CD14-positive monocyte (primary cell): ENCODE measurements at regions not wholly inside any gene's neighbourhood (a gene's known extent, or its start where the extent isn't known, plus 50 kb on each side); places are given as distances from the start of the nearest gene placed in this dataset.

ENCODE experiments used
- DNase-seq, 3 donors: peaks; one replicate each; pipeline ENCODE4 v3.0.0-alpha.2; 2011 to 2022
- H2AFZ ChIP-seq: 2 replicates; pipeline ENCODE4 v1.6.0; 2012; ENCODE audit warnings: mild to moderate bottlenecking, low read depth, low read length, inconsistent platforms; ENCODE audit not compliant: insufficient read depth, poor library complexity, severe bottlenecking
- H3K27ac ChIP-seq, 2 donors: 1 replicate in 1 of 2; 2 replicates in 1 of 2; pipeline ENCODE4 v1.5.1; 2012 to 2013; ENCODE audit warnings: low read length in 2 of 2, control low read depth in 1 of 2, inconsistent platforms in 1 of 2, low read depth in 1 of 2, mild to moderate bottlenecking in 1 of 2
- H3K27me3 ChIP-seq, 2 donors: one replicate each; pipeline versions ENCODE4 v1.6.0 to v1.6.1; 2011 to 2013; ENCODE audit warnings: low read length in 2 of 2; ENCODE audit not compliant: control insufficient read depth in 2 of 2, insufficient read depth in 2 of 2
- H3K36me3 ChIP-seq, 2 donors: replicated peaks in 1 of 2; 1 replicate in 1 of 2; 2 replicates in 1 of 2; pipeline versions ENCODE4 v1.5.1 to v1.6.1; 2012 to 2013; ENCODE audit warnings: low read length in 2 of 2, control low read depth in 1 of 2, inconsistent platforms in 1 of 2, mild to moderate bottlenecking in 1 of 2; ENCODE audit not compliant: insufficient read depth in 2 of 2, control insufficient read depth in 1 of 2
- H3K4me1 ChIP-seq, 2 donors: 1 replicate in 1 of 2; 2 replicates in 1 of 2; pipeline versions ENCODE4 v1.5.1 to v1.6.1; 2012 to 2013; ENCODE audit warnings: low read length in 2 of 2, control low read depth in 1 of 2, inconsistent platforms in 1 of 2, mild to moderate bottlenecking in 1 of 2, moderate library complexity in 1 of 2; ENCODE audit not compliant: insufficient read depth in 2 of 2, control insufficient read depth in 1 of 2
- H3K4me2 ChIP-seq: replicated peaks from 2 replicates; pipeline ENCODE3; 2012; ENCODE audit warnings: low read length, moderate library complexity, mild to moderate bottlenecking; ENCODE audit not compliant: poor library complexity, severe bottlenecking; ENCODE audit errors: extremely low read depth
- H3K4me3 ChIP-seq, 3 experiments: fragments of 200-600 bp in 1 of 3; sonication (generic) in 1 of 3; replicated peaks in 1 of 3; 1 replicate in 2 of 3; 2 replicates in 1 of 3; pipeline ENCODE4 v1.5.1; 2011 to 2013; ENCODE audit warnings: low read length in 3 of 3, mild to moderate bottlenecking in 3 of 3, control low read depth in 2 of 3, low read depth in 2 of 3, inconsistent platforms in 1 of 3, moderate library complexity in 1 of 3
- H3K79me2 ChIP-seq: 2 replicates; pipeline ENCODE4 v1.6.0; 2012; ENCODE audit warnings: mild to moderate bottlenecking, control low read depth, inconsistent platforms, low read length, moderate library complexity; ENCODE audit not compliant: insufficient read depth
- H3K9ac ChIP-seq: 2 replicates; pipeline ENCODE4 v1.6.0; 2017; ENCODE audit warnings: low read length, mild to moderate bottlenecking; ENCODE audit not compliant: insufficient read depth, poor library complexity, severe bottlenecking
- H3K9me3 ChIP-seq, 2 donors: replicated peaks in 1 of 2; 1 replicate in 1 of 2; 2 replicates in 1 of 2; pipeline versions ENCODE4 v1.5.1 to v1.6.1; 2012 to 2013; ENCODE audit warnings: low read length in 2 of 2, control low read depth in 1 of 2; ENCODE audit not compliant: control insufficient read depth in 1 of 2, insufficient read depth in 1 of 2
- H4K20me1 ChIP-seq: 2 replicates; pipeline ENCODE4 v1.6.0; 2012; ENCODE audit warnings: mild to moderate bottlenecking, low read length, control low read depth, moderate library complexity; ENCODE audit not compliant: insufficient read depth
- H3K27ac Mint-ChIP-seq, 7 donors: one replicate each; pipeline ENCODE4 v1.8.0; 2020; ENCODE audit warnings: mild to moderate bottlenecking in 7 of 7, mixed read lengths in 7 of 7, moderate library complexity in 6 of 7, inconsistent platforms in 2 of 7
- H3K27me3 Mint-ChIP-seq, 3 donors: one replicate each; pipeline ENCODE4 v1.8.0; 2021 to 2022; ENCODE audit warnings: low read depth in 3 of 3, mild to moderate bottlenecking in 3 of 3, mixed read lengths in 3 of 3, moderate library complexity in 3 of 3, inconsistent platforms in 1 of 3
- H3K36me3 Mint-ChIP-seq, 2 donors: one replicate each; pipeline ENCODE4 v1.8.0; 2020; ENCODE audit warnings: mixed read lengths in 2 of 2, inconsistent platforms in 1 of 2, mild to moderate bottlenecking in 1 of 2
- H3K4me1 Mint-ChIP-seq: one replicate; pipeline ENCODE4 v1.8.0; 2020; ENCODE audit warnings: mild to moderate bottlenecking, mixed read lengths
- H3K4me3 Mint-ChIP-seq, 2 donors: one replicate each; pipeline ENCODE4 v1.8.0; 2020; ENCODE audit warnings: mild to moderate bottlenecking in 2 of 2, mixed read lengths in 2 of 2, moderate library complexity in 1 of 2
- H3K9me3 Mint-ChIP-seq, 7 donors: one replicate each; pipeline ENCODE4 v1.8.0; 2020 to 2022; ENCODE audit warnings: mixed read lengths in 7 of 7, mild to moderate bottlenecking in 6 of 7, moderate library complexity in 6 of 7, inconsistent platforms in 2 of 7
- WGBS: methylation state at CpG from one replicate; pipeline ENCODE4 v1.1.5; 2013; ENCODE audit warnings: missing lambda C conversion rate; ENCODE audit not compliant: insufficient coverage; 5-methylcytosine and 5-hydroxymethylcytosine counted together
- intact Hi-C, 2 donors: fragments of 100-400 bp; cut with micrococcal nuclease; formaldehyde crosslinking; loops; one replicate each; pipeline versions ENCODE4 v1.15.0 to v1.15.1; 2023
- TF ChIP-seq, protein P1 (sequence below): fragments of 200-600 bp; IDR thresholded peaks from one replicate; pipeline ENCODE4 v1.8.0; 2022; ENCODE audit warnings: antibody characterized with exemption, mild to moderate bottlenecking

DNA sequence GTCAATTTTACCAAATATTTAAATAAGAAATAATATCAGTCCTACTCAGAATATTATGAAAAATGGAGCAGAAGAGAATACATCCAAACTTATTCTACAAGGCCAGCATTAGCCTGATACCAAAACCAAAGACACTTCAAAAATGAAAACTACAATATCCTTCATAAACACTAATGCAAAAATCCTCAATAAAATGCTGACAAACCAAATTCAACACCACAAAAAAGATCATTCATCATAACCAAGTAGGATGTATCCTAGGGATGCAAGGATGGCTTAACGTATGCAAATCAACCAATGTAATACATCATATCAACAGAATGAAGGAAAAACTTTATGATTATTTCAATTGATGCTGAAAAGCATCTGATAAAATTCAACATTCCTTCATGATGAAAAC, 352.4 kb upstream of the ADGRB3 start:
- no CpG with 5 or more reads among the region's 1 CpG for WGBS
- H3K36me3 ChIP-seq = no peaks in the 10 kb centered on the region
- H3K4me1 Mint-ChIP-seq = no peaks in the 10 kb centered on the region
- H3K4me1 ChIP-seq = no peaks in the 10 kb centered on the region
- no peaks in the 10 kb centered on the region for H3K79me2 ChIP-seq
- H3K27me3 ChIP-seq = no peaks in the 10 kb centered on the region
- peaks cover 0 to 12% (median 9%) of the 10 kb centered on the region in 7 donors for H3K9me3 Mint-ChIP-seq
- no peak overlapping the region for H3K4me3 ChIP-seq
- peaks cover 0 to 3% (median 0%) of the 10 kb centered on the region in 3 donors for H3K27me3 Mint-ChIP-seq
- no peak overlapping the region for H3K4me2 ChIP-seq
- H3K36me3 Mint-ChIP-seq = no peaks in the 10 kb centered on the region
- H2AFZ ChIP-seq = no peak overlapping the region
- no peak for DNase-seq
- H3K9me3 ChIP-seq = peaks cover 8 to 23% of the 10 kb centered on the region in 2 donors
- H3K4me3 Mint-ChIP-seq = no peak overlapping the region
- H3K9ac ChIP-seq = no peak overlapping the region
- H4K20me1 ChIP-seq = no peaks in the 10 kb centered on the region
- TF ChIP-seq, protein P1, sequence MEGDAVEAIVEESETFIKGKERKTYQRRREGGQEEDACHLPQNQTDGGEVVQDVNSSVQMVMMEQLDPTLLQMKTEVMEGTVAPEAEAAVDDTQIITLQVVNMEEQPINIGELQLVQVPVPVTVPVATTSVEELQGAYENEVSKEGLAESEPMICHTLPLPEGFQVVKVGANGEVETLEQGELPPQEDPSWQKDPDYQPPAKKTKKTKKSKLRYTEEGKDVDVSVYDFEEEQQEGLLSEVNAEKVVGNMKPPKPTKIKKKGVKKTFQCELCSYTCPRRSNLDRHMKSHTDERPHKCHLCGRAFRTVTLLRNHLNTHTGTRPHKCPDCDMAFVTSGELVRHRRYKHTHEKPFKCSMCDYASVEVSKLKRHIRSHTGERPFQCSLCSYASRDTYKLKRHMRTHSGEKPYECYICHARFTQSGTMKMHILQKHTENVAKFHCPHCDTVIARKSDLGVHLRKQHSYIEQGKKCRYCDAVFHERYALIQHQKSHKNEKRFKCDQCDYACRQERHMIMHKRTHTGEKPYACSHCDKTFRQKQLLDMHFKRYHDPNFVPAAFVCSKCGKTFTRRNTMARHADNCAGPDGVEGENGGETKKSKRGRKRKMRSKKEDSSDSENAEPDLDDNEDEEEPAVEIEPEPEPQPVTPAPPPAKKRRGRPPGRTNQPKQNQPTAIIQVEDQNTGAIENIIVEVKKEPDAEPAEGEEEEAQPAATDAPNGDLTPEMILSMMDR = no peak
- H3K27ac Mint-ChIP-seq = no peak overlapping the region
- intact Hi-C loops = no loop called here
- no peak overlapping the region for H3K27ac ChIP-seq

DNA sequence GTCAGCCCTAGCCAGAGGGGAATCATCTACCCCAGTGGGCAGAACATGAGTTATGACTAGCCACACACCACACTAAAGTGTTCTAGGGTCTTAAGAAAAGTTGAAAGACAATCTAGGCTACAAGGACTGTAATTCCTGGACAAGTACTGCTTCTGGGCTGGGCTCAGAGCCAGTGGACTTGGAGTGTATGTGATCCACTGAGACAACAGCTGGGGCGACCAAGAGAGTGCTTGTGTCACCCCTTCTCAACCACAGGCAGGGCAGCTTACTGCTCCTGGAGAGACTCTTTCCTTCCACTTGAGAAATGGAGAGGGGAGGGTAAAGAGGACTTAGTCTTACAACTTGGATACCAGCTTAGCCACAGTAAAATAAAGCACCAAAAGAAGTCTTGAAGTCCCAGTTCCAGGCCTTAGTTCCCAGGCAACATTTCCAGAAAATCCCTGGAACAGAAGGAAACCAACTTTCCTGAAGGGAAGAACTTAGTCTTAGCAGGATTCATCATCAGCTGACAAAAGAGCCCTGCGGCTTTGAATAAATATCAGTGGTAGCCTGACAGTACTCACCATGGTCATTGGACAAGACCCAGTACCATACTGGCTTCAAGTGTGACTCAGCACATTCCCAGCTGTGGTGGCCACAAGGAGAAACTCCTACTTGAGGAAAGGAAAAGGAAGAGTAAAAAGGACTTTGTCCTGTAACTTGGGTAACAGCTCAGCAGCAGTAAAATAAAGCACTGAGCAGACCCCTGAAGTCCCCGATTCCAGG, 355.1 kb upstream of the ADGRB3 start:
- intact Hi-C loops = no loop called here
- 78% methylated on average over 1 of the region's 3 CpGs for WGBS
- Histone ChIP-seq H2AFZ (no peak overlapping the region), H3K9ac (no peak overlapping the region), H3K4me1 (no peaks in the 10 kb centered on the region), H3K79me2 (no peaks in the 10 kb centered on the region), H3K36me3 (no peaks in the 10 kb centered on the region), H3K4me2 (no peak overlapping the region), H3K4me3 (no peak overlapping the region), H3K27ac (no peak overlapping the region), H3K27me3 (no peaks in the 10 kb centered on the region), H4K20me1 (no peaks in the 10 kb centered on the region), H3K9me3 (peaks cover 8 to 23% of the 10 kb centered on the region in 2 donors)
- DNase-seq = no peak
- Mint-ChIP-seq H3K36me3 (no peaks in the 10 kb centered on the region), H3K9me3 (peaks cover 0 to 11% (median 7%) of the 10 kb centered on the region in 7 donors), H3K27ac (no peak overlapping the region), H3K4me1 (no peaks in the 10 kb centered on the region), H3K4me3 (no peak overlapping the region), H3K27me3 (peaks cover 0 to 3% (median 0%) of the 10 kb centered on the region in 3 donors)
- TF ChIP-seq, protein P1 = no peak
